ENCODE measurements at regions not wholly inside any gene's neighbourhood (a gene's known extent, or its start where the extent isn't known, plus 50 kb on each side); places are given as distances from the start of the nearest gene placed in this dataset.

DNA sequence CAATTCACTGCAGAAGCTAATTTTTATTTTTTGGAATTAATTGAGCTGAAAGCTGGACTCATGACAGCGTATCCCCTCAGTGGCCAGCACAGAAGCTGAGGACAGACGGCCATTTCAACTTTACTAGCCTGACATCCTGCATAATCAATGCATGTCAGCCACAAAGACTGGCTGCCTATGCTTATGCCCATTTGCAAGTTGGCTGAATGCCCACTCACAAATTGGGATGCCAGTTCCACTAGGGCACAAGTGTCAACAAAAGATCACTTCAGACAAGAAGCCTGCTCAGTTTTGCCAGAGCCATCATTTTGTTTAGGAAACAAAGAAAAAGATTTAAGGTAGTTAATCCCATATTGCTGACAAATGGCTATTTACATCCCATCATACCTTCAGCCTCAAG lies 417.6 kb downstream of the NOVA1 start:
- TF ChIP-seq TCF12 (IDR thresholded peaks at IDR 0.05) (no peak), SIN3A (IDR thresholded peaks at IDR 0.05; ENCODE audit: borderline replicate concordance, low read depth, low read length) (no peak)
- TF ChIP-seq, protein P1, sequence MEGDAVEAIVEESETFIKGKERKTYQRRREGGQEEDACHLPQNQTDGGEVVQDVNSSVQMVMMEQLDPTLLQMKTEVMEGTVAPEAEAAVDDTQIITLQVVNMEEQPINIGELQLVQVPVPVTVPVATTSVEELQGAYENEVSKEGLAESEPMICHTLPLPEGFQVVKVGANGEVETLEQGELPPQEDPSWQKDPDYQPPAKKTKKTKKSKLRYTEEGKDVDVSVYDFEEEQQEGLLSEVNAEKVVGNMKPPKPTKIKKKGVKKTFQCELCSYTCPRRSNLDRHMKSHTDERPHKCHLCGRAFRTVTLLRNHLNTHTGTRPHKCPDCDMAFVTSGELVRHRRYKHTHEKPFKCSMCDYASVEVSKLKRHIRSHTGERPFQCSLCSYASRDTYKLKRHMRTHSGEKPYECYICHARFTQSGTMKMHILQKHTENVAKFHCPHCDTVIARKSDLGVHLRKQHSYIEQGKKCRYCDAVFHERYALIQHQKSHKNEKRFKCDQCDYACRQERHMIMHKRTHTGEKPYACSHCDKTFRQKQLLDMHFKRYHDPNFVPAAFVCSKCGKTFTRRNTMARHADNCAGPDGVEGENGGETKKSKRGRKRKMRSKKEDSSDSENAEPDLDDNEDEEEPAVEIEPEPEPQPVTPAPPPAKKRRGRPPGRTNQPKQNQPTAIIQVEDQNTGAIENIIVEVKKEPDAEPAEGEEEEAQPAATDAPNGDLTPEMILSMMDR (IDR thresholded peaks at IDR 0.05) = no peak

Measured in SK-N-SH (cell line).